Keratinocyte (primary cell): ENCODE measurements at regions not wholly inside any gene's neighbourhood (a gene's known extent, or its start where the extent isn't known, plus 50 kb on each side); places are given as distances from the start of the nearest gene placed in this dataset.

Experiments
- DNase-seq: peaks from one replicate; pipeline ENCODE4 v3.0.0-alpha.2; 2011; ENCODE audit warnings: low read depth, missing footprints, low spot score
- FAIRE-seq: peaks from 2 replicates; lab custom pipeline; 2011; peaks lifted over from hg19 to GRCh38; lab: Jason Lieb, UNC
- H2AFZ ChIP-seq: 2 replicates; pipeline ENCODE4 v1.6.0; 2012; ENCODE audit warnings: low read length, control low read depth, inconsistent platforms; ENCODE audit not compliant: control insufficient read depth
- H3K27ac ChIP-seq: 2 replicates; pipeline ENCODE4 v1.5.1; 2011; ENCODE audit warnings: low read length; ENCODE audit not compliant: control insufficient read depth, insufficient read depth
- H3K27me3 ChIP-seq: 3 replicates; pipeline ENCODE4 v1.6.0; 2011; ENCODE audit warnings: low read length; ENCODE audit not compliant: control insufficient read depth, insufficient read depth; ENCODE audit errors: extremely low read depth
- H3K36me3 ChIP-seq, 2 experiments: 2 replicates in 1 of 2; 3 replicates in 1 of 2; pipeline ENCODE4 v1.5.1; 2011; ENCODE audit warnings: low read length in 2 of 2, mild to moderate bottlenecking in 1 of 2; ENCODE audit not compliant: control insufficient read depth in 2 of 2, insufficient read depth in 2 of 2; ENCODE audit errors: extremely low read depth in 1 of 2
- H3K4me1 ChIP-seq: 3 replicates; pipeline ENCODE4 v1.5.1; 2011; ENCODE audit warnings: low read length; ENCODE audit not compliant: control insufficient read depth, insufficient read depth; ENCODE audit errors: extremely low read depth
- H3K4me2 ChIP-seq: 3 replicates; pipeline ENCODE4 v1.6.0; 2011; ENCODE audit warnings: low read depth, low read length; ENCODE audit not compliant: control insufficient read depth, insufficient read depth; ENCODE audit errors: extremely low read depth
- H3K4me3 ChIP-seq, 3 experiments: fragments of 200-600 bp in 1 of 3; sonication (generic) in 1 of 3; 2 replicates in 2 of 3; 3 replicates in 1 of 3; pipeline ENCODE4 v1.5.1; 2011 to 2016; ENCODE audit warnings: low read length in 3 of 3, mild to moderate bottlenecking in 3 of 3, control low read depth in 2 of 3, inconsistent platforms in 1 of 3, low read depth in 1 of 3, mixed read lengths in 1 of 3, mixed run types in 1 of 3, moderate library complexity in 1 of 3; ENCODE audit not compliant: control insufficient read depth in 2 of 3, insufficient read depth in 2 of 3; ENCODE audit errors: extremely low read depth in 1 of 3
- H3K79me2 ChIP-seq: 2 replicates; pipeline ENCODE4 v1.6.0; 2012; ENCODE audit warnings: low read length; ENCODE audit not compliant: control insufficient read depth, insufficient read depth
- H3K9ac ChIP-seq: 3 replicates; pipeline ENCODE4 v1.6.0; 2011; ENCODE audit warnings: low read length; ENCODE audit not compliant: control insufficient read depth, insufficient read depth; ENCODE audit errors: extremely low read depth
- H3K9me1 ChIP-seq: 3 replicates; pipeline ENCODE4 v1.6.0; 2011; ENCODE audit warnings: low read length; ENCODE audit not compliant: control insufficient read depth, insufficient read depth; ENCODE audit errors: extremely low read depth
- H3K9me3 ChIP-seq: 2 replicates; pipeline ENCODE4 v1.5.1; 2012; ENCODE audit warnings: low read depth, low read length; ENCODE audit not compliant: control insufficient read depth
- H4K20me1 ChIP-seq: 3 replicates; pipeline ENCODE4 v1.6.0; 2011; ENCODE audit warnings: low read length; ENCODE audit not compliant: control insufficient read depth, insufficient read depth; ENCODE audit errors: extremely low read depth
- EZH2 ChIP-seq: IDR thresholded peaks from one replicate; pipeline ENCODE4 v1.6.1; 2012; ENCODE audit warnings: inconsistent platforms, mild to moderate bottlenecking, low read length, moderate library complexity
- dilution Hi-C: fragments of 300-500 bp; cut with MboI; formaldehyde crosslinking; loops from one replicate; pipeline ENCODE4 v1.7.0; 2020; ENCODE audit warnings: low sequenced_read_pairs; ENCODE audit not compliant: extremely low pct_ligation_motif_present
- TF ChIP-seq, protein P1 (sequence below), 3 experiments: IDR thresholded peaks in 1 of 3; conservative IDR thresholded peaks in 1 of 3; optimal IDR thresholded peaks in 1 of 3; 2 replicates in 2 of 3; 3 replicates in 1 of 3; pipeline versions ENCODE3 to v1.5.1; 2011; ENCODE audit warnings: low read length in 3 of 3, mild to moderate bottlenecking in 3 of 3, moderate library complexity in 2 of 3, control low read depth in 1 of 3, inconsistent platforms in 1 of 3; ENCODE audit not compliant: insufficient read depth in 2 of 3; ENCODE audit errors: extremely low read depth in 1 of 3

DNA sequence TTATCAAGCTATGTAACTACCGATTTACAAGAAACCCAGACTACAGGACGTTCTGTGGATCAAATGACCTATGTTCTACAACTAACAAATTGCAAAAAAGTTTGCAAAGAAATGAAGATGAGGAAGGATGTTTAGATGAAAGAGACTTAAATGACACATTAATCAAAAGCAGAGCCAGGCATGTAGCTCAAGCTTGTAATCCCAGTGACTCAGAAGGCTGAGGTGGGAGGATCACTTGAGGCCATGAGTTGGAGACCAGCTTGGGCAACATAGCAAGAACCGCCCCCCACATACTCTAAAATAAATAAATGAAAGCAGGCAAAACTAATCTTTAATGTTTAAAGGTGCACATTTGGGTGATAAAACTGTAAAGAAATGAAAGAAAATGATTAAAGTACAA is 331.9 kb downstream of the BTG1 start:
- DNase-seq (no peak), FAIRE-seq (no peak)
- H2AFZ ChIP-seq: no peak overlapping the region
- H3K4me1 ChIP-seq: peaks cover 6% of the 10 kb centered on the region
- H3K79me2 ChIP-seq: no peaks in the 10 kb centered on the region
- TF ChIP-seq, protein P1, sequence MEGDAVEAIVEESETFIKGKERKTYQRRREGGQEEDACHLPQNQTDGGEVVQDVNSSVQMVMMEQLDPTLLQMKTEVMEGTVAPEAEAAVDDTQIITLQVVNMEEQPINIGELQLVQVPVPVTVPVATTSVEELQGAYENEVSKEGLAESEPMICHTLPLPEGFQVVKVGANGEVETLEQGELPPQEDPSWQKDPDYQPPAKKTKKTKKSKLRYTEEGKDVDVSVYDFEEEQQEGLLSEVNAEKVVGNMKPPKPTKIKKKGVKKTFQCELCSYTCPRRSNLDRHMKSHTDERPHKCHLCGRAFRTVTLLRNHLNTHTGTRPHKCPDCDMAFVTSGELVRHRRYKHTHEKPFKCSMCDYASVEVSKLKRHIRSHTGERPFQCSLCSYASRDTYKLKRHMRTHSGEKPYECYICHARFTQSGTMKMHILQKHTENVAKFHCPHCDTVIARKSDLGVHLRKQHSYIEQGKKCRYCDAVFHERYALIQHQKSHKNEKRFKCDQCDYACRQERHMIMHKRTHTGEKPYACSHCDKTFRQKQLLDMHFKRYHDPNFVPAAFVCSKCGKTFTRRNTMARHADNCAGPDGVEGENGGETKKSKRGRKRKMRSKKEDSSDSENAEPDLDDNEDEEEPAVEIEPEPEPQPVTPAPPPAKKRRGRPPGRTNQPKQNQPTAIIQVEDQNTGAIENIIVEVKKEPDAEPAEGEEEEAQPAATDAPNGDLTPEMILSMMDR (optimal IDR thresholded peaks at IDR 0.05 in 1 of 3, IDR thresholded peaks at IDR 0.05 in 1 of 3, conservative IDR thresholded peaks at IDR 0.05 in 1 of 3; ENCODE audit: extremely low read depth in 1 of 3, insufficient read depth in 2 of 3, low read length in 3 of 3): no peak
- no peak for TF ChIP-seq EZH2
- H3K9ac ChIP-seq: no peak overlapping the region
- no peak overlapping the region for H3K27ac ChIP-seq
- dilution Hi-C loops: no loop called here
- H3K9me1 ChIP-seq: no peaks in the 10 kb centered on the region
- H3K4me3 ChIP-seq: no peak overlapping the region
- no peaks in the 10 kb centered on the region for H4K20me1 ChIP-seq
- no peak overlapping the region for H3K4me2 ChIP-seq
- no peaks in the 10 kb centered on the region for H3K27me3 ChIP-seq
- H3K36me3 ChIP-seq: no peaks in the 10 kb centered on the region
- no peaks in the 10 kb centered on the region for H3K9me3 ChIP-seq

DNA sequence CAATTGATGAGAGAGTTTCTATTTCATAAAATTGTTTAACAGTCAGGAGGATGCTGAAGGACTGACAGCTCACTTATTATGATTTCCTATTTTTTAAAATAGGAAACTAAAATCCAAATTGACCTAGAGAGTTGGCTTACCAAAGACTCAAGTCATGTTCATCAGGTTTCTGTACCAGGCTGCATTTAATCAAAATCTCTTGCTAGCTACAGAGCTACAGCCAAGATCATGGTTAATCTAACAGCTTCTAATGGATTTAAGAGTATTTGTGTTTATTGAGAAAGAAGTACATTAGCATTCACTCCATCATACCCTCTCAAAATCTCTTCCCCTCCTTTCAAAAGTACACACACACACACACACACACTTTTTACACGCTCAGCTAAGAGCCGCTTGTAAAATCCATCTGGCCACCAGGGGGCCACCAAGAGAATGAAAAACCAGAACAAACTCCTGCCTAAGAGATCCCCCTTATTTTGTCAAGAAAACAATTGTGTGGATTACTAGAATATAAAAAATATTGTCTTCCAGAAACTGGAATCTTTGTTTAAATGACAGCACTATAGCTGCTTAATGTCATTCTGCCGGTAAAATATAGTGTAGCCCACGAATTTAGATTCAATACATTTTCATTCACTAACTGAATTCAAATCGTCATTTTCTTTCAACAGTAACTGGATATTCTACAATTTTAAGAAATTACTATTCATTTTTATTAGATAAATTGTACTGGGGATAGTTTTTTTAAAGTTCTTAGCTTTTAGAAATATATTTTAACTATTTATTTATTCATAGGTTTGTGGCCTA is 334.0 kb downstream of the BTG1 start:
- TF ChIP-seq, protein P1 (optimal IDR thresholded peaks at IDR 0.05 in 1 of 3, IDR thresholded peaks at IDR 0.05 in 1 of 3, conservative IDR thresholded peaks at IDR 0.05 in 1 of 3; ENCODE audit: extremely low read depth in 1 of 3, insufficient read depth in 2 of 3, low read length in 3 of 3): peak; percentile 53 to 72 (median 55)
- no peak for TF ChIP-seq EZH2

More for the DNA sequence above, 334.0 kb downstream of the BTG1 start:
- no peak for DNase-seq
- H3K4me2 ChIP-seq: no peak overlapping the region
- H3K9me3 ChIP-seq: no peaks in the 10 kb centered on the region
- H2AFZ ChIP-seq: no peak overlapping the region
- H3K36me3 ChIP-seq: no peaks in the 10 kb centered on the region
- H3K9ac ChIP-seq: no peak overlapping the region
- dilution Hi-C loops: no loop called here
- no peaks in the 10 kb centered on the region for H3K79me2 ChIP-seq
- H3K27me3 ChIP-seq: no peaks in the 10 kb centered on the region
- no peaks in the 10 kb centered on the region for H3K9me1 ChIP-seq
- H3K4me3 ChIP-seq: no peak overlapping the region
- H3K4me1 ChIP-seq: no peaks in the 10 kb centered on the region
- FAIRE-seq: peak; percentile 43
- H4K20me1 ChIP-seq: no peaks in the 10 kb centered on the region
- no peak overlapping the region for H3K27ac ChIP-seq
